ENCODE measurements at regions not wholly inside any gene's neighbourhood (a gene's known extent, or its start where the extent isn't known, plus 50 kb on each side); places are given as distances from the start of the nearest gene placed in this dataset.

GRCh38 chr2:128372621-128373341, 54.1 kb upstream of the HS6ST1 start:
- Mint-ChIP-seq H3K9me3 (no peaks in the 10 kb centered on the region), H3K4me1 (peaks cover 23% of the 10 kb centered on the region), H3K27ac (no peak overlapping the region), H3K27me3 (ENCODE audit: low read depth) (no peaks in the 10 kb centered on the region), H3K36me3 (no peaks in the 10 kb centered on the region), H3K4me3 (no peak overlapping the region)
- ATAC-seq (no peak), DNase-seq (ENCODE audit: low spot score) (peak; percentile 6)
- ChIA-PET POLR2A (no interaction called here), CTCF (no interaction called here)
- TF ChIP-seq E2F1 (CRISPR knock-in tag; IDR thresholded peaks at IDR 0.05) (no peak), NR1H2 (CRISPR knock-in tag; IDR thresholded peaks at IDR 0.05) (no peak), ETV6 (CRISPR knock-in tag; IDR thresholded peaks at IDR 0.05) (no peak), SP1 (CRISPR knock-in tag; conservative IDR thresholded peaks at IDR 0.05) (no peak), TEAD4 (CRISPR knock-in tag; IDR thresholded peaks at IDR 0.05) (no peak), GTF2I (CRISPR knock-in tag; conservative IDR thresholded peaks at IDR 0.05) (no peak), ATF6 (CRISPR knock-in tag; IDR thresholded peaks at IDR 0.05) (no peak)

GRCh38 chr2:128373451-128374000, 54.9 kb upstream of the HS6ST1 start:
- no peak overlapping the region for H3K27ac Mint-ChIP-seq
- CTCF ChIA-PET: interaction anchor here (0.9 kb wide), 1 partner anchor 15 kb away, joined by 3 read pairs; no protein-coding TSS in a partner anchor

More at GRCh38 chr2:128373451-128374000, 54.9 kb upstream of the HS6ST1 start:
- Mint-ChIP-seq H3K4me3 (no peak overlapping the region), H3K27me3 (ENCODE audit: low read depth) (peaks cover 3% of the 10 kb centered on the region; the same call in 1 of the 2 replicates), H3K9me3 (no peaks in the 10 kb centered on the region), H3K4me1 (peaks cover 21% of the 10 kb centered on the region), H3K36me3 (no peaks in the 10 kb centered on the region)
- ATAC-seq: no peak
- POLR2A ChIA-PET: no interaction called here
- peak; percentile 2 for DNase-seq (ENCODE audit: low spot score)
- no peak for TF ChIP-seq FOXP1 (CRISPR knock-in tag; IDR thresholded peaks at IDR 0.05; ENCODE audit: borderline replicate concordance)
- no peak for TF ChIP-seq SOX15 (CRISPR knock-in tag; IDR thresholded peaks at IDR 0.05)
- no peak for TF ChIP-seq TEAD1 (CRISPR knock-in tag; IDR thresholded peaks at IDR 0.05)
- no peak for TF ChIP-seq RORB (CRISPR knock-in tag; IDR thresholded peaks at IDR 0.05)
- TF ChIP-seq ERG (CRISPR knock-in tag; IDR thresholded peaks at IDR 0.05): no peak
- TF ChIP-seq NR1H2 (CRISPR knock-in tag; IDR thresholded peaks at IDR 0.05): no peak
- TF ChIP-seq ZNF232 (CRISPR knock-in tag; IDR thresholded peaks at IDR 0.05): no peak
- no peak for TF ChIP-seq ZNF512 (CRISPR knock-in tag; IDR thresholded peaks at IDR 0.05; ENCODE audit: borderline replicate concordance)
- no peak for TF ChIP-seq AR (CRISPR knock-in tag; IDR thresholded peaks at IDR 0.05)
- no peak for TF ChIP-seq CBFB (CRISPR knock-in tag; IDR thresholded peaks at IDR 0.05; ENCODE audit: low read depth)
- TF ChIP-seq ZNF416 (CRISPR knock-in tag; IDR thresholded peaks at IDR 0.05): no peak
- TF ChIP-seq PREB (CRISPR knock-in tag; IDR thresholded peaks at IDR 0.05; ENCODE audit: borderline replicate concordance): no peak
